ENCODE measurements at regions not wholly inside any gene's neighbourhood (a gene's known extent, or its start where the extent isn't known, plus 50 kb on each side); places are given as distances from the start of the nearest gene placed in this dataset.

DNA sequence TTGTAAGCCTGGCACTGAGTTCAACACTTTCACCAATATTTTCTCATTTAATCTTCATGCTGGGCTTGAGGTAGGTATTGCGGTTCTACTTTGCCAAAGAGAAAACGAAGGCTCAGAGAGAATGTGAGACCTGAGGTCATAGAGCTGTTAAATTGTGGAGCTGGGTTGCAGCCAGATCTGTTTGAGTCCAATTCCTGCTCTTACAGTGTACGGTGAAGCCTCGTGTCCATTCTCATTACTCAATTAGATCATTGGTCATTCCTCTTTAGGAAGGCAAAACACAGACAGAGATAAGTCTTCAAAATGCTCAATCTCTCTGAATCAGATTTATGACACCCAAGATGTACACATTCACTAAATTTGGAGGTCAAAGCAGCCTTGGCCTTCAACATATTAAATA, 559.0 kb upstream of the DAB1 start:
- no peaks in the 10 kb centered on the region for H3K36me3 ChIP-seq
- H3K9me3 ChIP-seq: peaks cover 0 to 3% of the 10 kb centered on the region in 2 donors
- no peaks in the 10 kb centered on the region for H3K4me1 ChIP-seq
- H3K27ac ChIP-seq: no peak overlapping the region
- TF ChIP-seq, protein P1, sequence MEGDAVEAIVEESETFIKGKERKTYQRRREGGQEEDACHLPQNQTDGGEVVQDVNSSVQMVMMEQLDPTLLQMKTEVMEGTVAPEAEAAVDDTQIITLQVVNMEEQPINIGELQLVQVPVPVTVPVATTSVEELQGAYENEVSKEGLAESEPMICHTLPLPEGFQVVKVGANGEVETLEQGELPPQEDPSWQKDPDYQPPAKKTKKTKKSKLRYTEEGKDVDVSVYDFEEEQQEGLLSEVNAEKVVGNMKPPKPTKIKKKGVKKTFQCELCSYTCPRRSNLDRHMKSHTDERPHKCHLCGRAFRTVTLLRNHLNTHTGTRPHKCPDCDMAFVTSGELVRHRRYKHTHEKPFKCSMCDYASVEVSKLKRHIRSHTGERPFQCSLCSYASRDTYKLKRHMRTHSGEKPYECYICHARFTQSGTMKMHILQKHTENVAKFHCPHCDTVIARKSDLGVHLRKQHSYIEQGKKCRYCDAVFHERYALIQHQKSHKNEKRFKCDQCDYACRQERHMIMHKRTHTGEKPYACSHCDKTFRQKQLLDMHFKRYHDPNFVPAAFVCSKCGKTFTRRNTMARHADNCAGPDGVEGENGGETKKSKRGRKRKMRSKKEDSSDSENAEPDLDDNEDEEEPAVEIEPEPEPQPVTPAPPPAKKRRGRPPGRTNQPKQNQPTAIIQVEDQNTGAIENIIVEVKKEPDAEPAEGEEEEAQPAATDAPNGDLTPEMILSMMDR (IDR thresholded peaks at IDR 0.05): no peak
- H3K27me3 ChIP-seq: no peaks in the 10 kb centered on the region
- no peak for DNase-seq (ENCODE audit: low spot score)
- H3K4me3 ChIP-seq: no peak overlapping the region

DNA sequence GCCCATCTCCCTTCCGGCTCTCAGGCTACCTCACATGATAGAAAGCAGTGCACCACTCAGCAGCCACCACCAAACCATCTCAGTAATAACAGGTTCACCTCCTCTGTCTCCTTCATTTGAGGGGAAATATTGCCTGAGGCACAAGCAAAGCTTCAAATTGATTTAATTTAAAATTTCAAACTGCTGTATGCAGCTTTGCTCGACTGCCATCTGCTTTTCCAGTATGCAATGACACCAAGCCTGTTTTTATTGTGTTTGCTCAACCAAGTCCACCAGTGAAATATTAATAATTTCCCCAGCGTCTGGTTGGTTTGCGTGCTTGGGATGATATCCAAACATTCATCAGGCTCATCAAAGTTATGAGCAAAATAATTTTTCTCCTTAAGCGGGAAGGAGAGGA, 552.4 kb upstream of the DAB1 start:
- TF ChIP-seq, protein P1 (IDR thresholded peaks at IDR 0.05): no peak
- no peaks in the 10 kb centered on the region for H3K4me1 ChIP-seq

DNA sequence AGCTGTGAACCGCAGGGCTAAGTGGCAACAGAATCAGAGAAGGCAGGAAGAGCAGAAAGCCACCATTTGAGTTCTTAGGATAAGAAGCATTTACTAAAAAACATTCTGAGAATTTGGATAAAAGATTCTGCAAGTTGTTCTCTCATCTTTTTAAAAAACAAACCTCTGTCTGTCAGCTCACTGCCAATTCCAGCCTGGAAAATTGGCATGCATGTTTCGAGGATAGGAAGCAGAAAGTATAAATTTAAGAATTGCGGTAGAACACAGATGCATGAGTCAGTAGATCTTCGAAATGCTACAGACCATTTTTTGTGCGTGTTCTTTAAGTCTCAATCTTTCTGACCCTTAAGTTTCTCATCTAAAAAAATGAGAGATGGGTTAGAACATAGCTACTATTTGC, 544.5 kb upstream of the DAB1 start:
- Histone ChIP-seq H3K27me3 (no peaks in the 10 kb centered on the region), H3K36me3 (no peaks in the 10 kb centered on the region), H3K4me3 (no peak overlapping the region), H3K9me3 (no peaks in the 10 kb centered on the region), H3K27ac (no peak overlapping the region), H3K4me1 (no peaks in the 10 kb centered on the region)
- no peak for DNase-seq (ENCODE audit: low spot score)
- TF ChIP-seq, protein P1 (IDR thresholded peaks at IDR 0.05): no peak

More for the DNA sequence above, 552.4 kb upstream of the DAB1 start:
- DNase-seq (ENCODE audit: low spot score): no peak
- Histone ChIP-seq H3K27ac (no peak overlapping the region), H3K9me3 (peaks cover 0 to 5% of the 10 kb centered on the region in 2 donors), H3K36me3 (no peaks in the 10 kb centered on the region), H3K4me3 (no peak overlapping the region), H3K27me3 (no peaks in the 10 kb centered on the region)

DNA sequence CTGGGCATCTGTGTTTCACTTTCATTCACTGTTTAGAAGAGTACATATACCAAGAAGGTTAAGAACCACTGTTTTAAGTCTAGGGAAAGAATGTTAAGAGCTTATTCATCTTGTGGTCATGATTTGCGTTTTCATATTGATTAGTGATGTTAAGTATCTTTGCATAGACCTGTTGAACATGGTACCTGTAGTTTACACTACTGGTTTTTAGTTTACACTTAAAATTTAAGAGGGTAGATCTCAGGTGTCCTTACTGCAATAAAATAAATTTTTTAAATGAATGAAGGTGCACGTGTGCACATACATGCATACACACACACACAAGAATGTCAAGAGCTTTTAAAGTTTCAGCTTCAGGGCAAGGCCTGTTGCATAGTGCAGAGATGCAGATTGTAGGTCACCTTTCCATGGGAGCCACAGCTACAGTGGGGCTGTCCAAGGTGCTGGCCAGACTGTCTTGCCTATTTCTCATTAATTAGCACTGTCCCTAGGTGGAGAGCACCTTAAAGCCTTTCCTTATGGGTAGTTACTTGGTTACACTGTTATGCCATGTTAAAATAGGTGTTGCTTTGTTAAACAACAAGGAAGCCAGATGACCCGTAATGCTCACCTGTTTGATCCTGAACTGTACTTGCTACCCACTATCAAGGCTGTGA, 543.0 kb upstream of the DAB1 start:
- no peak overlapping the region for H3K27ac ChIP-seq
- DNase-seq (ENCODE audit: low spot score): no peak
- no peaks in the 10 kb centered on the region for H3K27me3 ChIP-seq
- no peaks in the 10 kb centered on the region for H3K36me3 ChIP-seq
- no peaks in the 10 kb centered on the region for H3K9me3 ChIP-seq
- TF ChIP-seq, protein P1 (IDR thresholded peaks at IDR 0.05): no peak
- no peaks in the 10 kb centered on the region for H3K4me1 ChIP-seq
- H3K4me3 ChIP-seq: no peak overlapping the region

GRCh38 chr1:57966340-57966739, 542.5 kb upstream of the DAB1 start:
- no peaks in the 10 kb centered on the region for H3K36me3 ChIP-seq
- H3K9me3 ChIP-seq: no peaks in the 10 kb centered on the region
- no peak overlapping the region for H3K27ac ChIP-seq
- H3K4me1 ChIP-seq: no peaks in the 10 kb centered on the region
- H3K4me3 ChIP-seq: no peak overlapping the region
- DNase-seq (ENCODE audit: low spot score): no peak
- no peaks in the 10 kb centered on the region for H3K27me3 ChIP-seq
- TF ChIP-seq, protein P1 (IDR thresholded peaks at IDR 0.05): no peak

- no peaks in the 10 kb centered on the region for H3K4me1 ChIP-seq
- no peaks in the 10 kb centered on the region for H3K27me3 ChIP-seq
- DNase-seq (ENCODE audit: low spot score): no peak
- no peak overlapping the region for H3K27ac ChIP-seq
- H3K4me3 ChIP-seq: no peak overlapping the region
- TF ChIP-seq, protein P1 (IDR thresholded peaks at IDR 0.05): no peak
- H3K9me3 ChIP-seq: no peaks in the 10 kb centered on the region
- H3K36me3 ChIP-seq: no peaks in the 10 kb centered on the region
These were observed 539.7 kb upstream of the DAB1 start for GRCh38 chr1:57963581-57963980.

Data from right atrium auricular region (tissue), 2 donors.